RWPE1 (cell line): ENCODE measurements at regions not wholly inside any gene's neighbourhood (a gene's known extent, or its start where the extent isn't known, plus 50 kb on each side); places are given as distances from the start of the nearest gene placed in this dataset.

Experiments
- CTCF ChIA-PET: fragments of 350-600 bp; sonication (Branson Sonifier 250); formaldehyde crosslinking; extraction: SDS; loops from one replicate; lab custom pipeline; 2021; lab: Yijun Ruan, JAX
- POLR2A ChIA-PET: fragments of 400-600 bp; formaldehyde crosslinking; extraction: SDS; loops from one replicate; lab custom pipeline; 2020; ENCODE audit warnings: antibody characterized with exemption; ENCODE audit not compliant: low non-redundant PET; lab: Yijun Ruan, JAX
- DNase-seq: peaks from one replicate; pipeline ENCODE4 v3.0.0; 2012; ENCODE audit warnings: low spot score
- H3K27ac ChIP-seq: fragments of 450-650 bp; 2 replicates; pipeline ENCODE4 v1.5.1; 2017
- TF ChIP-seq, protein P1 (sequence below): fragments of 450-650 bp; conservative IDR thresholded peaks from 2 replicates; pipeline ENCODE4 v1.5.1; 2017; ENCODE audit warnings: low read depth, mild to moderate bottlenecking

- TF ChIP-seq, protein P1, sequence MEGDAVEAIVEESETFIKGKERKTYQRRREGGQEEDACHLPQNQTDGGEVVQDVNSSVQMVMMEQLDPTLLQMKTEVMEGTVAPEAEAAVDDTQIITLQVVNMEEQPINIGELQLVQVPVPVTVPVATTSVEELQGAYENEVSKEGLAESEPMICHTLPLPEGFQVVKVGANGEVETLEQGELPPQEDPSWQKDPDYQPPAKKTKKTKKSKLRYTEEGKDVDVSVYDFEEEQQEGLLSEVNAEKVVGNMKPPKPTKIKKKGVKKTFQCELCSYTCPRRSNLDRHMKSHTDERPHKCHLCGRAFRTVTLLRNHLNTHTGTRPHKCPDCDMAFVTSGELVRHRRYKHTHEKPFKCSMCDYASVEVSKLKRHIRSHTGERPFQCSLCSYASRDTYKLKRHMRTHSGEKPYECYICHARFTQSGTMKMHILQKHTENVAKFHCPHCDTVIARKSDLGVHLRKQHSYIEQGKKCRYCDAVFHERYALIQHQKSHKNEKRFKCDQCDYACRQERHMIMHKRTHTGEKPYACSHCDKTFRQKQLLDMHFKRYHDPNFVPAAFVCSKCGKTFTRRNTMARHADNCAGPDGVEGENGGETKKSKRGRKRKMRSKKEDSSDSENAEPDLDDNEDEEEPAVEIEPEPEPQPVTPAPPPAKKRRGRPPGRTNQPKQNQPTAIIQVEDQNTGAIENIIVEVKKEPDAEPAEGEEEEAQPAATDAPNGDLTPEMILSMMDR, result no peak
- POLR2A ChIA-PET, result no interaction called here
Measured at GRCh38 chr1:215484171-215484939, 82.7 kb upstream of the KCTD3 start.

DNA sequence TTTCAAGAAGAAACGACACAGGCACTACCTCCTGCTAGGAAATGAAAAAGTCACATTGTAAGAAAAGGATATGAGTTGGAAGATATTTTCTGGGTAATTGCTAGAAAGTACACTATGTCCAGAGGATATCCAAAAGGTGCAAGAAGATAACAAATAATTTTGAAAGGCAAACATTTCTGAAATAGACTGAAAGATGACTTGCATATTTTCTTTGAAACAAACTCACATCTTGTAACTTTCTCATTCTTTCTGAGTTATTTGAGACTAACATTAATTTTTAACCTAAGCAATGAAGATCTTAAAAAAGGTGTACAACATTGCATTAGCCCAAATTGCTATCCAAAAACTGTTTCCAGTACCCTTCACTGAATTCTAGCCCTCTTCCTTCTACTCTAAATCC is 79.6 kb upstream of the KCTD3 start:
- H3K27ac ChIP-seq, result no peak overlapping the region
- POLR2A ChIA-PET, result no interaction called here
- CTCF ChIA-PET, result no interaction called here
- DNase-seq, result no peak
- TF ChIP-seq, protein P1, result no peak

More at GRCh38 chr1:215484171-215484939, 82.7 kb upstream of the KCTD3 start:
- CTCF ChIA-PET, result no interaction called here
- DNase-seq, result no peak
- H3K27ac ChIP-seq, result no peak overlapping the region

DNA sequence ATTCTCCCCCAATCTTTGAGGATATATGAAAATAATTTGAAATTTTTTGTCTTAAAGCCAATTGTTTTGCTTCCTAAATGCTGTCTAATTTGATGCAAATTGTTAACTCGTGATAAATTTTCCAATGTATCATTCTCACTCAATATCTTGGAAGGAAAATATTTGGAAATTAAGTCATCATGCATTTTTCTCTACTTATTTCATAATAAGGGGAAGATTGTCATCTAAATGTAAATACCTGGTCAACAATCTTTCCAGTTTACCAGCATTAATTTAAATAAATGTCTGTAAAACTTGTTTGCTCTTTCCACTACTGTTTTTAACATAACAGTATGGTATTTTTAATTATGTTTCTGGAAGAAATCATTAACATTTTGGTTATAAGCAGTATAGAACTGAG is 78.3 kb upstream of the KCTD3 start:
- TF ChIP-seq, protein P1, result no peak
- ChIA-PET POLR2A (no interaction called here), CTCF (interaction anchor here (0.6 kb wide), 1 partner anchor 301 kb away, joined by 3 read pairs; no protein-coding TSS in a partner anchor)
- H3K27ac ChIP-seq, result no peak overlapping the region
- DNase-seq, result no peak

- no peak for DNase-seq
- TF ChIP-seq, protein P1, result no peak
- no peak overlapping the region for H3K27ac ChIP-seq
- POLR2A ChIA-PET, result no interaction called here
- CTCF ChIA-PET, result no interaction called here
Measured at GRCh38 chr1:215489771-215490565, 77.1 kb upstream of the KCTD3 start.

DNA sequence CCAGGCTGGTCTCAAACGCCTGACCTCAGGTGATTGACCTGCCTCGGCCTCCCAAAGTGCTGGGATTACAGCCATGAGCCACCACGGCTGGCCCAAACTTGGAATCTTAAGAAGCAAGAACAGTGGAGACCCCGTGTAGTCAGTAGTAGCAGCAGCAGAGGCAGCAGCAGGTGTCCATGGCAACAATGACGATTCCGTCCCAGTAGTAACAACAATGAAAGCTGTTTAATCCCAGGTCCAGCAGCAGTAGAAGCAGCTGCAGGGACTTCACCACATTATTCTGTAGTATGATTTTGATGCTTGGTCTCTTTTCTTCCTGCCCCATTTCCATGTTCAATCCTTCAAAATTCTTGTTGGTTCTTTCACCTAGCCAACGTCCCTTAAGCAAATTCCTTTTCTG is 69.6 kb upstream of the KCTD3 start:
- ChIA-PET POLR2A (no interaction called here), CTCF (no interaction called here)
- TF ChIP-seq, protein P1, result no peak
- no peak overlapping the region for H3K27ac ChIP-seq
- no peak for DNase-seq

- ChIA-PET CTCF (no interaction called here), POLR2A (no interaction called here)
- no peak for DNase-seq
- TF ChIP-seq, protein P1, result no peak
- no peak overlapping the region for H3K27ac ChIP-seq
Measured at GRCh38 chr1:215501496-215501895, 65.6 kb upstream of the KCTD3 start.
